GM12873 (cell line): ENCODE measurements at regions not wholly inside any gene's neighbourhood (a gene's known extent, or its start where the extent isn't known, plus 50 kb on each side); places are given as distances from the start of the nearest gene placed in this dataset.

Experiments
- TF ChIP-seq, protein P1 (sequence below): IDR thresholded peaks from 2 replicates; pipeline ENCODE4 v1.5.1; 2012; ENCODE audit warnings: low read depth, mild to moderate bottlenecking, moderate library complexity, low read length, control low read depth; ENCODE audit not compliant: insufficient read depth; ENCODE audit errors: missing control alignments

DNA sequence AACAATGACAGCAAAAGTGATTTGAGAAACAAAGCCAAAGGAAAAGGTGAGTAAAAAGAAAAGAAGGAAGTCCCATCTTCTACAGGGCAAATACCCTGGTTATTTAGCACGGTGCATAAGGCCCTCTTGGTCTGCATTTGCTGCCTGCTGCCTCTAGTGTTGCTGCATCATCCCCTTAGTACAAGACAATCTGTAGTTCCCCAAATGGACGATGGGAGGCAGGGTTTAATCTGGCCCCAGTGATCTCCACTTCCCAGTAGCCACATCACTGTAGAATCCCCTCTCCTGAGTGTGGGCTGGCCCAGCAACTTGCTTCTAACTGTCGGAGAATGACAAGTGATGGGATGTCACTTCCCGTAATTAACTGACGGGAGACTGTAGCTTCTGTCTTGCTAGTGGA, 85.1 kb downstream of the CTAGE1 start:
- TF ChIP-seq, protein P1, sequence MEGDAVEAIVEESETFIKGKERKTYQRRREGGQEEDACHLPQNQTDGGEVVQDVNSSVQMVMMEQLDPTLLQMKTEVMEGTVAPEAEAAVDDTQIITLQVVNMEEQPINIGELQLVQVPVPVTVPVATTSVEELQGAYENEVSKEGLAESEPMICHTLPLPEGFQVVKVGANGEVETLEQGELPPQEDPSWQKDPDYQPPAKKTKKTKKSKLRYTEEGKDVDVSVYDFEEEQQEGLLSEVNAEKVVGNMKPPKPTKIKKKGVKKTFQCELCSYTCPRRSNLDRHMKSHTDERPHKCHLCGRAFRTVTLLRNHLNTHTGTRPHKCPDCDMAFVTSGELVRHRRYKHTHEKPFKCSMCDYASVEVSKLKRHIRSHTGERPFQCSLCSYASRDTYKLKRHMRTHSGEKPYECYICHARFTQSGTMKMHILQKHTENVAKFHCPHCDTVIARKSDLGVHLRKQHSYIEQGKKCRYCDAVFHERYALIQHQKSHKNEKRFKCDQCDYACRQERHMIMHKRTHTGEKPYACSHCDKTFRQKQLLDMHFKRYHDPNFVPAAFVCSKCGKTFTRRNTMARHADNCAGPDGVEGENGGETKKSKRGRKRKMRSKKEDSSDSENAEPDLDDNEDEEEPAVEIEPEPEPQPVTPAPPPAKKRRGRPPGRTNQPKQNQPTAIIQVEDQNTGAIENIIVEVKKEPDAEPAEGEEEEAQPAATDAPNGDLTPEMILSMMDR, result peak; percentile 36

DNA sequence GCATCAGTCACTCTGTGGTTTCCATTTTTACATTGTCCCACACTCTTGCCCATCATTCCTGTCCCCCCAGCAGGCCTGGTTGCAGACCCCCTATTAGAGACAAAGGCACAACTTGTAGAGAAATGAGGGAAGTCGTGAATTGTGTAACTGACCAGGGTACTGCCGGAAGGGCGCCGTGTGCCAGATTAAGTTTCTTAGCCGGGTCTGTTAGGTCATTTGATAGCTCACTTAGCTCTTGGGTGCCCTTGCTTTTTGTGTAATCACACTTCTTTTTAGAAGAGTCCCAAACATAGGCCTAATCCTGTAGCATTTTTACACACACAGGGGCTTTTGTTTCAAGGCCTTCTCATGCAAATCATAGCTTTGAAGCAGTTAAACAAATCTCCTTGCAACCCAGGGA, 87.2 kb downstream of the CTAGE1 start:
- TF ChIP-seq, protein P1, result no peak

DNA sequence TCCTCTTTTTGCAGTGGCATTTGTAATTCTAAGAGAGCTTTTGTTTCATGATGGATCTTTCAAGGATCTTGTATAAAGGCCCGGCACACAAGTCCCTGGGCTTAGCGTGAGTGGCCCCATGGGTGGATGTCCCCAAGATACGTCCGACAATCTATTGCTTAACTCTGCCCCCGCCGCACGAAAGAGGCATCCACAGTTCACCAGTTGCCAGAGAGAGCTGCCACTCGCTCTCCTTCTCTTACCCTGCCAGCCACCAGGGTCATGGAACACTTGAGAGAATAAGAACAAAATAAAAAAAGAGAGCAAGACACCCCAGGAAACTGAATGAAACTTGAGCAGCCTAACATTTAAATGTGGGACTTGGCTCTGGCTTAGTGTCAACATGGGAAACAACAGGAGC, 92.3 kb downstream of the CTAGE1 start:
- TF ChIP-seq, protein P1, result no peak

DNA sequence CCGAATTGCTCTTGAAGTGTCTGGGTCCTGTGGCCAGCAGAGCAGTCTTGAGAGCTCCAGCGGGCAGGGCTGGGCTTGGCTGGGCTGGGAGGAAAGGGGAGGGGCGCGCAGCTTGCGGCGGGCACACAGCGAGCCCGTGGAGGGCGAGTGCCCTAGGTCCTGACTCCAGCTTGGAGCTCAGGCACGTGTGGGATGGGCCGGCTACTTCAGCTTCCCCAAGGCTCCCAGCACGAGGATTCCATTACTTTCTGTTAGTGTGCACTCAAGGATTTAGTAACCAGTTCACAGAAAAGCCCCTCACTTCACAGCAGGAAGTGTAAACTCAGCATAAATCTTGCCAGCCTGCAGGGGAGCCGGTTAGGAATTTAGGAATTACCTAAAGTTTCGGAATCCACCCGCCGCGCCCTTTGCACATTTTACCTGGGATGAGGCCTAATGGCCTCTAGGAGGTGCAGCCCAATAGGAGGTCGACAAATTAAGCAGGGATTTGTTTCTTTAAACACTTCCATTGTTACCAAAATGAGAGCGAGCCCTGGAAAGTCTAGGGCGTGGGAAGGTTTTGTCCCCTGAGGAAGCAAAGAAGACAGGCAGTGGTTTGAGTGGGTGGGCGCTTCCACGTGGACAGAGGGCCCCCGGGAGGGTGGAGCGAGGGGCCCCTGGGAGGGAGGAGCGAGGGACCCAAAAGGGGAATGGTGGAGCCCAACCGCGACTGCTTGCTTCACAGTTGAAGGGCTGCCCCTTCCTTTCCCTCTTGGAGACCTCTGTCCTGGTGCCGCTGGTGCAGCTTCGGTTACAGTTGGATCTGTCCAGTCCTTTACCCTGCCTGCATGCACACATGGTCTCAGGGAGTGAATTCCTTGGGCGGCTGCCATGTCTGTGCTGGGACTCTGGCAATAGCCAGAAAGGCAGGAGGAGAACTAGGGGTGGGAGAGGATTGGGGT, 93.3 kb downstream of the CTAGE1 start:
- TF ChIP-seq, protein P1, result no peak

DNA sequence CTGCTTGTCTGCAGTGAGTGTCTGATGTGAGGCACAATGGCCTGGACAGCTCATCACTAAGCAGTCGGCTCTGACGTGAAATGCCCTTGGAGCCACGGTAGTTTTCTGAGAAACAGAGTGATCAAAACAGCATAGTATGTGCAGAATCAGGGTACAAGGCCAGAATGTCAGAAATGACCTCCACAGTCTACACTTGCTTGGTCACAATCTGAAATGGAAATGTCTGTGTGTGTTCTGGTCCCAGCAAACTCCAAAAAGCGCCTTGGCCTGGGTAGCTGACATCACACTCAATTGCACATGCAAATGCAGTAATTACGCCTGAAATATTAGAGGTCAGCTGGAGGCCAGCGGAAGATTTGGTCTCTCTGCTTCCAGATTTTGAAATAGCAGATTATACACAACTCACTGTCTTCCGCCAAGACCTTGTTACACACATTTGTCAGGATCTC, 95.4 kb downstream of the CTAGE1 start:
- TF ChIP-seq, protein P1, result no peak

DNA sequence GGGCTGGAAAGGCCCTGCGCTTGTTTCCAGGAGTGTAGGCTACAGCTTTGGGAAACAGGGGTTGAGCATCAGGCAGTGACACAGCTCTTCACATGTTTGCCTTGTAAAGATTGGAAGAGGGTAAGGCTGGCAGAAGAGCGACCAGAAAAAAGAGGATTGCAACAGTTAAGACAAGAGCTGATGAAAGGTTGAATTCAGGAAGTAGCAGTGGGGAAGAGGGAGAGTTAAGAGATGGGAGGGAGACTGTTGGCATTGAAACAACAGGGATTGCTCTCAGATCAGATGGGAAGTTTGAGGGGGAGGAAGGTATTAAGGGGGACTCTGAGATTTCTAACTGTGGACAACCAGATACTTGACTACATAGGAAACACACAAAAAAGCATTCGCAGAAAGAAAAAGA, 96.9 kb downstream of the CTAGE1 start:
- TF ChIP-seq, protein P1, result no peak

DNA sequence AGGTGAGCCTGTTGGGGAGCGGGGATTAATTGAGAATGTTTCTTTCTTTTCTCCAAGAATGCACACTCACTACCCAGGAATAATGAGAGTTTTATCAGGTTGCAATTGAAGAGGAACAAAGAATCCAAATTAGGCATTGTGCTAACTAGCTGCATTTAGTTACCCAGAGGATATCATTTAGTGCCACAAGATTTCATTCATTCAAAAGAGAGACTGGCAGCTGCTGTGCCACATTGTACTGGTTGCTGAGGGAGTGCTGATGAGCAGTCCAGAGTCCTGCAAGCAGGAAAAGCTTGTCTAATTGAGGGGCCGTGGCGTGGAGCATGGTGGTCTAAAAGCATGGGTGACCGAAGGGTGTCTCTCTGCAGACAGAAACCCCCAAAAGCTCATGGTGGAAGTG, 97.6 kb downstream of the CTAGE1 start:
- TF ChIP-seq, protein P1, result no peak
